Liver (tissue), 8 donors: ENCODE measurements at regions not wholly inside any gene's neighbourhood (a gene's known extent, or its start where the extent isn't known, plus 50 kb on each side); places are given as distances from the start of the nearest gene placed in this dataset.

Source experiments
- DNase-seq: peaks from one replicate; pipeline ENCODE4 v3.0.0-alpha.2; 2017; ENCODE audit warnings: low spot score
- H3K27ac ChIP-seq, 2 donors: one replicate each; pipeline ENCODE4 v1.7.0; 2013; ENCODE audit warnings: inconsistent platforms in 2 of 2, low read length in 2 of 2, control low read depth in 1 of 2, low read depth in 1 of 2, mild to moderate bottlenecking in 1 of 2
- H3K27me3 ChIP-seq, 4 donors: one replicate each; pipeline versions ENCODE4 v1.6.1 to v1.7.0; 2013; ENCODE audit warnings: low read length in 3 of 4, inconsistent platforms in 1 of 4, mild to moderate bottlenecking in 1 of 4, moderate library complexity in 1 of 4; ENCODE audit not compliant: control insufficient read depth in 4 of 4, insufficient read depth in 4 of 4
- H3K36me3 ChIP-seq, 4 donors: one replicate each; pipeline versions ENCODE4 v1.6.1 to v1.7.0; 2013; ENCODE audit warnings: low read length in 3 of 4, mild to moderate bottlenecking in 3 of 4, low read depth in 1 of 4, moderate library complexity in 1 of 4; ENCODE audit not compliant: control insufficient read depth in 4 of 4, insufficient read depth in 3 of 4
- H3K4me1 ChIP-seq, 4 donors: one replicate each; pipeline versions ENCODE4 v1.6.1 to v1.7.0; 2013; ENCODE audit warnings: low read length in 3 of 4, mild to moderate bottlenecking in 3 of 4, moderate library complexity in 1 of 4; ENCODE audit not compliant: control insufficient read depth in 4 of 4, insufficient read depth in 4 of 4
- H3K4me3 ChIP-seq, 3 donors: one replicate each; pipeline versions ENCODE4 v1.6.1 to v1.7.0; 2013; ENCODE audit warnings: low read length in 3 of 3, control low read depth in 1 of 3, low read depth in 1 of 3, mild to moderate bottlenecking in 1 of 3
- H3K9ac ChIP-seq, 2 donors: one replicate each; pipeline ENCODE4 v1.7.0; 2013; ENCODE audit warnings: low read length in 2 of 2, mild to moderate bottlenecking in 2 of 2, moderate library complexity in 2 of 2, control low read depth in 1 of 2, low read depth in 1 of 2
- H3K9me3 ChIP-seq, 4 donors: one replicate each; pipeline versions ENCODE4 v1.6.1 to v1.7.0; 2013; ENCODE audit warnings: low read length in 3 of 4; ENCODE audit not compliant: control insufficient read depth in 4 of 4
- ATF3 ChIP-seq: IDR thresholded peaks from 2 replicates; pipeline ENCODE4 v1.6.1; 2016; ENCODE audit warnings: antibody characterized with exemption
- CTCF ChIP-seq: fragments of 150-350 bp; IDR thresholded peaks from 2 replicates; pipeline ENCODE4 v1.5.1; 2017; ENCODE audit warnings: improper control_type of control experiment, low read depth, low read length; ENCODE audit not compliant: missing input control
- EGR1 ChIP-seq, 2 donors: IDR thresholded peaks; 2 replicates each; pipeline ENCODE4 v1.6.1; 2016 to 2018; ENCODE audit warnings: antibody characterized with exemption in 2 of 2, low read depth in 2 of 2
- FOXA1 ChIP-seq: IDR thresholded peaks from 2 replicates; pipeline ENCODE4 v1.6.1; 2016; ENCODE audit warnings: antibody characterized with exemption
- FOXA2 ChIP-seq: IDR thresholded peaks from 2 replicates; pipeline ENCODE4 v1.6.1; 2016; ENCODE audit warnings: antibody characterized with exemption
- HNF4A ChIP-seq, 2 donors: conservative IDR thresholded peaks; 2 replicates each; pipeline ENCODE4 v1.6.1; 2016; ENCODE audit warnings: antibody characterized with exemption in 2 of 2, mild to moderate bottlenecking in 2 of 2
- HNF4G ChIP-seq: IDR thresholded peaks from 2 replicates; pipeline ENCODE4 v1.6.1; 2016; ENCODE audit warnings: antibody characterized with exemption
- JUND ChIP-seq, 2 donors: IDR thresholded peaks; 2 replicates each; pipeline ENCODE4 v1.6.1; 2016; ENCODE audit warnings: antibody characterized with exemption in 2 of 2
- MAX ChIP-seq: IDR thresholded peaks from 2 replicates; pipeline ENCODE4 v1.6.1; 2016; ENCODE audit warnings: antibody characterized with exemption
- NR2F2 ChIP-seq: IDR thresholded peaks from 2 replicates; pipeline ENCODE4 v1.6.1; 2016; ENCODE audit warnings: antibody characterized with exemption
- RAD21 ChIP-seq, 2 donors: IDR thresholded peaks; 2 replicates each; pipeline ENCODE4 v1.6.1; 2016; ENCODE audit warnings: antibody characterized with exemption in 2 of 2, mild to moderate bottlenecking in 2 of 2
- RXRA ChIP-seq, 2 donors: IDR thresholded peaks; 2 replicates each; pipeline ENCODE4 v1.6.1; 2017 to 2018; ENCODE audit warnings: antibody characterized with exemption in 2 of 2, mild to moderate bottlenecking in 1 of 2
- SP1 ChIP-seq: IDR thresholded peaks from 2 replicates; pipeline ENCODE4 v1.6.1; 2018; ENCODE audit warnings: antibody characterized with exemption, mild to moderate bottlenecking
- YY1 ChIP-seq: IDR thresholded peaks from 2 replicates; pipeline ENCODE4 v1.6.1; 2016; ENCODE audit warnings: antibody characterized with exemption, mild to moderate bottlenecking
- ZBTB33 ChIP-seq: IDR thresholded peaks from 2 replicates; pipeline ENCODE4 v1.6.1; 2016; ENCODE audit warnings: antibody characterized with exemption
- WGBS: extraction: QIAGEN DNeasy Blood & Tissue Kit; methylation state at CpG from one replicate; pipeline ENCODE4 v1.1.7; 2013; 5-methylcytosine and 5-hydroxymethylcytosine counted together
- donor health status: healthy.
- donor health status: healthy.
- donor health status: healthy.
- donor health status: healthy.
- donor health status: healthy.

GRCh38 chr21:35792569-35793305 lies 267.6 kb downstream of the SETD4 start:
- H3K9ac ChIP-seq: no peak overlapping the region
- TF ChIP-seq NR2F2: no peak
- TF ChIP-seq HNF4A (conservative IDR thresholded peaks at IDR 0.05): no peak
- no peak for TF ChIP-seq YY1
- TF ChIP-seq FOXA2: no peak
- TF ChIP-seq JUND (IDR thresholded peaks at IDR 0.05): no peak
- no peak overlapping the region for H3K27ac ChIP-seq
- 48% methylated on average over 5 of the region's 5 CpGs for WGBS
- DNase-seq: no peak
- H3K4me1 ChIP-seq: no peaks in the 10 kb centered on the region
- no peaks in the 10 kb centered on the region for H3K27me3 ChIP-seq
- no peaks in the 10 kb centered on the region for H3K9me3 ChIP-seq
- H3K4me3 ChIP-seq: no peak overlapping the region
- H3K36me3 ChIP-seq: no peaks in the 10 kb centered on the region

GRCh38 chr21:35791541-35792325 lies 268.6 kb downstream of the SETD4 start:
- H3K4me3 ChIP-seq: no peak overlapping the region
- H3K4me1 ChIP-seq: no peaks in the 10 kb centered on the region
- H3K36me3 ChIP-seq: no peaks in the 10 kb centered on the region
- H3K9me3 ChIP-seq: no peaks in the 10 kb centered on the region
- TF ChIP-seq ZBTB33 (no peak), FOXA1 (no peak), CTCF (no peak), RAD21 (IDR thresholded peaks at IDR 0.05) (no peak), HNF4G (no peak), RXRA (IDR thresholded peaks at IDR 0.05) (no peak), EGR1 (IDR thresholded peaks at IDR 0.05; ENCODE audit: low read depth in 2 of 2) (no peak), ATF3 (no peak), JUND (IDR thresholded peaks at IDR 0.05) (no peak)
- WGBS: 88% methylated on average over 10 of the region's 10 CpGs
- H3K9ac ChIP-seq: no peak overlapping the region
- H3K27ac ChIP-seq: no peak overlapping the region
- H3K27me3 ChIP-seq: no peaks in the 10 kb centered on the region
- no peak for DNase-seq

GRCh38 chr21:35783721-35784120 lies 276.6 kb downstream of the SETD4 start:
- peaks cover 0 to 3% (median under 1%) of the 10 kb centered on the region in 4 donors for H3K4me1 ChIP-seq
- H3K4me3 ChIP-seq: no peak overlapping the region
- no peaks in the 10 kb centered on the region for H3K9me3 ChIP-seq
- H3K36me3 ChIP-seq: no peaks in the 10 kb centered on the region
- H3K9ac ChIP-seq: no peak overlapping the region
- no peak for DNase-seq
- no peaks in the 10 kb centered on the region for H3K27me3 ChIP-seq
- H3K27ac ChIP-seq: no peak overlapping the region
- no peak for TF ChIP-seq CTCF
- TF ChIP-seq RAD21 (IDR thresholded peaks at IDR 0.05): no peak
- no peak for TF ChIP-seq MAX
- TF ChIP-seq HNF4A (conservative IDR thresholded peaks at IDR 0.05): no peak
- no peak for TF ChIP-seq YY1
- no peak for TF ChIP-seq JUND (IDR thresholded peaks at IDR 0.05)
- TF ChIP-seq NR2F2: no peak
- no peak for TF ChIP-seq ATF3
- TF ChIP-seq HNF4G: no peak
- TF ChIP-seq SP1: no peak
- TF ChIP-seq FOXA2: no peak
- TF ChIP-seq FOXA1: no peak
